ENCODE measurements at regions not wholly inside any gene's neighbourhood (a gene's known extent, or its start where the extent isn't known, plus 50 kb on each side); places are given as distances from the start of the nearest gene placed in this dataset.
"Not testable (repeated sequence)": the region's sequence is repeated elsewhere in the genome, so short reads cannot be mapped to it uniquely, and the experiment has no call there.

DNA sequence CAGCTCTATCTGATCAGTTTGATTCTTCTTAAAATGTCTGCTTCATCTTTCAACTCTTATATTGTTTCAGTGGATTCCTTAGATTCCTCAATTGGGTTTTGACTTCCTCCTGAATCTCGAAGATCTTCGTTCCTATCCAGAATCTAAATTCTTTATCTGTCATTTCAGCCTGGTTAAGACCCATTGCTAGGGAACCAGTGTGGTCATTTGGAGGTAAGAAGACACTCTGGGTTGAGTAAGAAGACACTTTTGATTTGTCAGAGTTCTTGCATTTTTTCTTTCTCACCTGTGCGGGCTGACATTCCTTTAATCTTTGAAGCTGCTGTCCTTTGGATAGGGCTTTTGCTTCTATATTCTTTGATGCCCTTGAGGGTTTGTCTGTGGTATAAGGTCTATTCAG lies 291.9 kb downstream of the SLC7A11 start:
- DNase-seq, result no peak

DNA sequence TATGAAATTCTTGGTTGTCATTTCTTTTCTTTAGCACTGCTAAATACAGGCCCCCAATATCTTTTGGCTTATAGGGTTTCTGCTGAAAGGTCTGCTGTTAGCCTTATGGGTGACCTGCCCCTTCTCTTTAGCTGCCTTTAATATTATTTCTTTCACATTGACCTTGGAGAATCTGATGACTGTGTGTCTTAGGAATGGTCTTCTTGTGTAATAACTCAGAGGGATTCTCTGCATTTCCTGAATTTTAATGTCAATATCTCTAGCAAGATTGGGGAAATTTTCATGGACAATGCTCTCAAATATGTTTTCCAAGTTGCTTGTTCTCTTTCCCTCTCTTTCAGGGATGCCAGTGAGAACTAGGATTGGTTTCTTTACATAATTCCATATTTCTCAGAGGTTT lies 292.4 kb downstream of the SLC7A11 start:
- DNase-seq, result no peak

DNA sequence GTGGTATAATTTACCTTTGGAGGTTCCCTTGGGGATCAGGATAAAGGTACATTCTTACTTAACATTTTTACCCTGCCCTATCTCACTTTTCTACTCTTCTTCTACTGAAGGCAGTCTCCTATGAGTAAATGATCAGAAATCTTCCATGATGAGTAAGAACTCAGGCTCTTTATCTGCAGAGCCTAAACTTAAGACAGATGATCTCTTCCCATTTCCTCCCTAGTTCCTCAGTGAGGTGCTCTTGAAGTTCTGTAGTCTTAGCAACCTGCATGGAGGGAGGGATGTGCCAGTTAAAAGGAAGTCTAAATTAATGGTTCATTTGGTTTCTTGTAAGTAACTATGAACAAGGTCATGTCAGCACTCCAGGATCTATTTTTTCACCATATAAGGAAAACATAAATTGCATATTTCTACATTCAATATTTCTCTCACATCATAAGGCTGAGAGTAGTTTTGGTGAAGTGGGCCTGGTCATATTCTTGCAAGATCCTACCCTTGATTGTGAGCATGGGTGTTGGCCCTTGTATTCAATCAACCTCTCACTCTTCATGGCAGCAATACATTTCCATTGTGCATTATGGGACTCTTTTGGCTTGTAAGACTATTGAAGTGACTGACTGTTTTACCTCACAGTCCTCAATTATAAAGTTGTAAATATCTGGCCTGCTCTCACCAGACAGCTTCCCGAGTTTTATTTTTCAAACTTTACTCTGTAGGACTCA lies 295.5 kb downstream of the SLC7A11 start:
- no peak for DNase-seq

DNA sequence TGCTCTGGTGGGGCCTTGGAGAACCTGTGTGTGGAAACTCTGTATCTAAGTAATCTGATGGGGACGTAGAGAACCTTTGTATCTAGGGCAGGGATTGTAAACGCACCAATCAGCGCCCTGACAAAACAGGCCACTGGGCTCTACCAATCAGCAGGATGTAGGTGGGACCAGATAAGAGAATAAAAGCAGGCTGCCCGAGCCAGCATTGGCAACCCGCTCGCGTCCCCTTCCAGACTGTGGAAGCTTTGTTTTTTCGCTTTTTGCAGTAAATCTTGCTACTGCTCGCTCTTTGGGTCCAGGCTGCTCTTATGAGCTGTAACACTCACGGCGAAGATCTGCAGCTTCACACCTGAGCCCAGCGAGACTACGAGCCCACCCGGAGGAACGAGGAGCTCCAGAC lies 299.3 kb downstream of the SLC7A11 start:
- DNase-seq, result not testable (repeated sequence)

DNA sequence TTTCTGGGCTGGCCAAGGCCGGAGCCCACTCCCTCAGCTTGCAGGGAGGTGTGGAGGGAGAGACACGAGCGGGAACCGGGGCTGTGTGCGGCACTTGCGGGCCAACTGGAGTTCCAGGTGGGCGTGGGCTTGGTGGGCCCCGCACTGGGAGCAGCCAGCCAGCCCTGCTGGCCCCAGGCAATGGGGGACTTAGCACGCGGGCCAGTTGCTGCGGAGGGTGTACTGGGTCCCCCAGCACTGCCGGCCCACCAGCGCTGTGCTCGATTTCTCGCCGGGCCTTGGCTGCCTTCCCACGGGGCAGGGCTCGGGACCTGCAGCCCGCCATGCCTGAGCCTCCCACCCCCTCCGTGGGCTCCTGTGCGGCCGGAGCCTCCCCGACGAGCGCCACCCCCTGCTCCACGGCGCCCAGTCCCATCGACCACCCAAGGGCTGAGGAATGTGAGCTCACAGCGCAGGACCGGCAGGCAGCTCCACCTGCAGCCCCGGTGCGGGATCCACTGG lies 300.1 kb downstream of the SLC7A11 start:
- DNase-seq, result not testable (repeated sequence)

DNA sequence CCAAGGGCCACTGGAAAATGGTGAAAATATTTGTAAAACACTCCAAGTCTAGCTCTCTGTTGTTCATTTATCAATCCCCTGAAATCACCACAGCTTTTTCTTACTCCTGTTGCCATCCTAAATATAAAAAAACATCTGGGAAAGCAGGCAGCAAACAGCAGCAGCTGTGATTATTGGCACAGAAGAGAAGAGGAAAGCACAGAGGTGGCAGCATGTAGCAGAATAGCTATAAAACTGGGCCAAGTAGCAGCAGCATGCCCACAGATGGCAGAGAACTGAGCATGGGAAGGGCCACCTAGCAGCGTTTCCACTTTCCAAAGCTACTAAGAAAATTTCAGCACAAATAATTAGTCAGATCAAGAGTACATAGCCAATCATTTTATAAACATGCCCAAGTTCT lies 307.2 kb downstream of the SLC7A11 start:
- DNase-seq, result no peak

DNA sequence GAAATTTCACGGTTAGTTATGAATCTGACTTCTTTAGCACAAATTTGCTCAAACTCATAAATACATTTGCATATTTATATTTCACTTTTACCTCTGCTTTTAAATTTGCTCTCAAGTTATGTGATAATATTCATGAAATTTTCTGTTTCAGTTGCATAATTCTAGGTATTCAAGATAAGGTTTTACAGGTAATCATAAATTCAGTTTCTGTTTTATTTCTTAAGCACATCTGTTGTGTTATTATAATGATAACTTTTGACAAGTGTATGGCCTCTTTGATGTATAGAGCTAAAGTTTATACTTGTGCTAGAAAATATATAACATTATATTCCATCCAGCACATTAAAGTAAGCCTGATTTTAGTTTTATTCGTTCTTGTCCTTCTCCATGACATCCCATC lies 308.1 kb downstream of the SLC7A11 start:
- no peak for DNase-seq

DNA sequence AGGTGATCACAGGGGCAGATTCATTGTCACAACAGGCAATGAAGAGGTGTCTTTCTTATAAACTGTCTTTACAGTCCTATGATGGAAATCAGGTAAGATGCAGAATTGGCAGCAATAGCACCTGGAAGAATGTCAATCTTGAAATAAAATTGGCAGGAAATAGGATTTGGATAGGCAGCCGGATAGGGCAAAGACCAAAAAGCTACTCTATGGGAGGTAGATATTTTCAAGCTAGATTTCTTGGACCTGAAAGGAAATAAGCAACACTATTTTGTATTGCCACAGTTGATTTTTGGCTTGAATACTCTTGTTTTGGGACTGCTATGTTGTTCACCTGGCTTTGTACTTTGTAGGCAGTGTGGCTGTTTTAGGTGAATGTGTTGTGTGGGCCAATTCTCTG lies 314.2 kb downstream of the SLC7A11 start:
- DNase-seq, result no peak

DNA sequence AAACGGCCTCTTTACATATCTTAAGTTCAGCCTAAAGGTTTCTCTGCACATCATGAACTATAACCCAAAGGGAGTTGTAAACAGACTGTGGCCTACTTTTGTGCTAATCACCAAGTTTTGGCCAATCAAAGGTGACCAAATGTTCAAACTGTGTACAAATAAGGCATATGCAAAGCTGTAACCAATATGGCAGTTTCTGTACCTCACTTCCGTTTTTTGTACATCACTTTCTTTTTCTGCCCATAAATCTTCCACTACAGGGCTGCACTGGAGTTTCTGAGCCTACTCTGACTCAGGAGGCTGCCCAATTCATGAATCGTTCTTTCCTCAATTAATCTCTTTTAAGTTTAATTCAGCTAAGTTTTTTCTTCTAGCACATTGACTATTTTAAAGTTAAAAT lies 318.7 kb downstream of the SLC7A11 start:
- no peak for DNase-seq

DNA sequence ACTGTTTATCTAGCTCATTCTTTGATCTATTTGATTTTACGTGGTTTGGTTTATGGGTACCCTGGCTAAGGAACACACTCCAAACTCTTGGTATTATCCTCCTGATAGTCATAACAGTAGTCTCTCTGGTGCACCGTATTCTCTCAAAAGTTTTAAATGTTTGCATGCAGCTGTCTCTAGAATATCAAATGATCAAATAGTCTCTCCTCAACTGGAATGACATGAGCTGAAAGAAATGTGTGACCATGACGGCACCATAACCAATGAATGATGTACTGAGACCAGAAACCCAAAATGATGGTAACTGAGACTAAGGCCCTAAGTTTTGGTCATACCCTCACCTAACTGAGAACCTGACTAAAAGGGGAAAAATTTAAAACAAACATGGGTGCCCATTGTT lies 319.4 kb downstream of the SLC7A11 start:
- DNase-seq, result no peak

DNA sequence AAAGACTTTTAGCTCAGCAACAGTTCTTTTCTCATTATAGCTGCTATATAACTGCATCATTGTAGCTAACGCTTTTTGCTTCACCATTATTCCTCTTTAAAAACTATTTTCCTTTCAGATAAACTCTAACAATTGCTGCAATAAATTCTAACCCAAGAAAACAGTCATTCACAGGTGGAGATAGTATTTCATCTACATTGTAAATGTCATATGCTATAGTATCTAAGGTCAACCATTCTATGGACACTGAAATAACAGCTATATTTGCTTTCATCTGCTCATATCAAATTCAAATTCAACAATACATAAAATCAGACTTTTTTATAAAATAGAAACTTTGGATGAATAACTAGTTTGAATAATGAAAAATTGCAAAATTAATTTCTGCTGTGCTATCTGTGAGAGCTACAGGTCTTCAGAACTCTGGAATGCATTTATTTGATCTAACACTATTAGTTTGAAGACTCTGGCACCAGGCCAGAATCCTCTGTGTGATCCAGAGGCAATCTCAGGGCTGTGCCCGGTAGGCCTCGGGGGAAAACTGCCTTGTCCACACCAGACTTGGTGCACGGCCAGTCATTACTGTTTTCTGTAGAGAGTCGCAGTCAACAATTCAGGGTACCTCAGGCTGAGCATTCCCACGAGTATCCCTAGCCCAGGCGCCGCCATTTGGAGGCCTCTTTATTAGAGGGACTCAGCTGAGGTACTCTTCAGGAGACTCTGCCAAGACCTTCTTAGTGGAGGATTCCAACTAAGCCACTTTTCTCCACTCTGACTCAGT lies 332.4 kb downstream of the SLC7A11 start:
- peak; percentile 76 for DNase-seq

DNA sequence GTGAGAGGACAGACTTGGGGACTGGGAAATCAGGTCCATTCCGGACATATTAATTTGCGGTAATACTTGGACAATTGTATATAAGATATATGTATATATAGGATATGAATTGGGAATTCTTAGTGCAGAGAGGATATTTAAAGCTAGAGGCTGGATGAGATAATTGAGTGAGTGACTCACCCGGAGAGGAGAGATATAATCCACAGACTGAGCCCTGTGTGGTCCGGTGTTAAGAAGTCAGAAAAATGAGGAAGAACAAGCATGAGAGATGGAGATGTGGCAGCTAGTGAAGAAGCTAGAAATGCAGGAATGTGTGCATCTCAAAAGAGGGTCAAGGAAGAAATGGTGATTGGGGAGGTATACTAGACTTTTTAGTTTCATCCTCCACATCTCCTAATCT lies 336.2 kb downstream of the SLC7A11 start:
- DNase-seq, result no peak

DNA sequence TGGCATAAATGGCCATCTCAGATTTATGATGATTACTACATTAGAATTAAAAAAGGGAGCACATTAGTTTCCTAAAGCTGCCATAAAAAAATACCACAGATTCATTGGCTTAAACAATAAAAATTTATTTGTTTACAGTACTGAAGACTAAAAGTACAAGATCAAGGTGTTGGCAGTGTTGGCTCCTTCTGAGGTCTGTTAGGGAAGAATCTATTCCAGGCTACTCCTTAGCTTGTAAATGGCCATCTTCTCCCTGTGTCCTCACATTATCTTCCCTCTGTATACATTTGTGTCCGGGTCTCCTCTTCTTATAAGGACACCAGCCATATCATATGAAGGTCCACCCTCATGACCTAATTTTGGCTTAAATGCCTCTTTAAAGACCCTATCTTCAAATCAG lies 341.0 kb downstream of the SLC7A11 start:
- DNase-seq, result no peak

DNA sequence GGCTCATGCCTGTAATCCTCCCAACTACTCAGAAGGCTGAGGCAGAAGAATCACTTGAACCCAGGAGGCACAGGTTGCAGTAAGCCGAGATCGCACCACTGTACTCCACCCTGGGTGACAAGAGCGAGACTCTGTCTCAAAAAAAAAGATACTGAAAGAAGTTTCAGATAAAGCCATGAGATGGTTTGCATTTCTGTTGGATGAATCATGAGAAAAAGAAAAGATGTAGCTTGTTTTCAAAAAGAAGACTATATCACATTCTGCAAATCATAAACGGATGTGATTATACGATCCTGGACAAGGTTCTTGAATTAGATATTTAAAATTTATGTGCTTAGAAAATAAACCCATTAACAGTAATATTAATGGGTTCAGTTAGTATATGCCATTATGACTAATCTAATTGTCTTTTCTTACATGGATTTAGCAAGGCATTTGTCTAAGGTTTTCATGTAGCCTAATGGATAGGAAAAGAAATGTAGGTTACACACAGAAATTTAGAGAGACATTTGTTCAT lies 345.9 kb downstream of the SLC7A11 start:
- no peak for DNase-seq

DNA sequence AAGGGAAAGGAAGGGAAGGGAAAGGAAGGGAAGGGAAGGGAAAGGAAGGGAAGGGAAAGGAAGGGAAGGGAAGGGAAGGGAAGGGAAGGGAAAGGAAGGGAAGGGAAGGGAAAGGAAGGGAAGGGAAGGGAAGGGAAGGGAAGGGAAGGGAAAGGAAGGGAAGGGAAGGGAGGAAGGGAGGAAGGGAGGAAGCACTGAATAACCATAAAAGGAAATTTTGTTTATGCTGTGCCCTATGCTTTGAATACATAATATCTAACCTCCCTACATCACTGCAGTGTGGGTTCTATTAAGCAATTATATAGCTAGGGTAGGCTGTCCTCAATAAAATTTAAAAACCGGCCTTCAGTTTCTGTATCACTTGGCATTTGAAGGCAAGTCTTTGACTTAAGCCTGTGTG lies 346.6 kb downstream of the SLC7A11 start:
- DNase-seq, result not testable (repeated sequence)

DNA sequence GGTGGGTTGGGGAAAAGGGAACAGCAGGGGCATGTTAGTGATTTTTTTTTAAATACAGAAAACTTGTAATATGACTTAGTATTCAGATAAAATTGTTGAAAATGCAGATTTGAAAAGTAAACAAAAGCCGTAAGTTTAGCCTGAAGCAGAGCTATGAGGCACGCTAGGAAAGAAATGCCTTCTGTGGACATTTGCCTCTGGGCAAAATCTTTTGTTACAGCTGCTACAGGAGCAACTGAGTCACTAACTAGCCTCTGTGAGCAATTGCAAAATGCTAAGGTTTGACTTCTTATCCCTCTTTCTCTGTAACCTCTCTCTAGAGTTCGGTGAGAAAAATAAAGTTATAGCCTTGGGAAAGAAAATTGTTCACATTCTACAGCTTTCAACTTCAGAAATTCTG lies 350.0 kb downstream of the SLC7A11 start:
- DNase-seq, result no peak

DNA sequence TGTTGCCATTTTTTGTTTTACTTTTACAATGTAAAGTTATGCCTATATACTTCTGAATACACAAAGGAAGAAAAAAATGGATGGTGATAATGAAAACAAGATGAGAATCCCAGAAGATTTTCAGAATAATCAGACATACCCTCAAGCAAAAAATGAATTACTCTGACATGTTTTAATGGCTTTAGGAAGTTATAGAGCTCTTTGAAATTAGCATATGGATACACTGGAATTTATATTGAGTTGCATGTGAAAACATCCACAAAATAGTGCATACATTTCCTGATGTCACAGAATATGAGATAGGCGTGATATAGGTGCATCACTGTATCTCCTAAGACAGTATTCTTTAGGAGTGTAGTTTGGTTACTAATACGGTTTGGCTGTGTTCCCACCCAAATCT lies 351.3 kb downstream of the SLC7A11 start:
- no peak for DNase-seq

DNA sequence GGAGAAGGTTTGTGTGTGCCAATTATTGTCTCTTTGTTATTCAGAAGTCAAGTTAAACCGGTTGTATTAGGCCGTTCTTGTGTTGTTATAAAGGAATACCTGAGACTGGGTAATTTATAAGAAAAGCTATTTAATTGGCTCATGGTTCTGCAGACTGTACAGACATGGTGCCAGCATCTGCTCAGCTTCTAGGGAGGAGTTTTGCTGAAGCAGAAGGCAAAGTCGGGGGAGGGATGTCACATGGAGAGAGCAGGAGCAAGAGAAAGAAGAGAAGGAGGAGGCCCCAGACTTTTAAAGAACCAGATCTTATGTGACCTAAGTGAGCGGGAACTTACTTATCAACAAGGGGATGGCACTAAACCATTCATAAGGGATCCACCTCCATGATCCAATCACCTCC lies 349.3 kb upstream of the PCDH18 start:
- DNase-seq, result peak; percentile 61

DNA sequence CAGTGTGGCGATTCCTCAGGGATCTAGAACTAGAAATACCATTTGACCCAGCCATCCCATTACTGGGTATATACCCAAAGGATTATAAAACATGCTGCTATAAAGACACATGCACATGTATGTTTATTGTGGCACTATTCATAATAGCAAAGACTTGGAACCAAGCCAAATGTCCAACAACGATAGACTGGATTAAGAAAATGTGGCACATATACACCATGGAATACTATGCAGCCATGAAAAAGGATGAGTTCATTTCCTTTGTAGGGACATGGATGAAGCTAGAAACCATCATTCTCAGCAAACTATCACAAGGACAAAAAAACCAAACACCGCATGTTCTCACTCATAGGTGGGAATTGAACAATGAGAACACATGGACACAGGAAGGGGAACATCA lies 335.8 kb upstream of the PCDH18 start:
- DNase-seq, result not testable (repeated sequence)

DNA sequence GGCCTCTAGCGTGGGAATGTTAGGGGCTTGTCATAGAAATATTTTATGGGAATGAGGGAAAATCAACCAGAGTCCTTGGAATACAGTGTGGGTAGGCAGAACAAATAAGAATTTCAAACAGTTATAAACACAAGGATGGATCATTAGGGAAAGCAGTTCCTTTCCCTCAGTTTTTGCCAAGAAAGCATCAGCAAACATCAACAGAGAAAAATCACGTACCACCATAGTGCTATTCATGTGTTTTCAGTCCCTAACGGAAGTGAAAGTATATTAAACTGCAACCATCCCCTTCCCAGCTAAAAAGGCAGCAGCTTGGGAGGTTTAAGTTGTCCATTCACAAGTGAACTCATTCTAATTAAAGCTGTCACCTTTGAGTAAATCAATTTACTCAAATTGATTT lies 334.4 kb upstream of the PCDH18 start:
- DNase-seq, result no peak

DNA sequence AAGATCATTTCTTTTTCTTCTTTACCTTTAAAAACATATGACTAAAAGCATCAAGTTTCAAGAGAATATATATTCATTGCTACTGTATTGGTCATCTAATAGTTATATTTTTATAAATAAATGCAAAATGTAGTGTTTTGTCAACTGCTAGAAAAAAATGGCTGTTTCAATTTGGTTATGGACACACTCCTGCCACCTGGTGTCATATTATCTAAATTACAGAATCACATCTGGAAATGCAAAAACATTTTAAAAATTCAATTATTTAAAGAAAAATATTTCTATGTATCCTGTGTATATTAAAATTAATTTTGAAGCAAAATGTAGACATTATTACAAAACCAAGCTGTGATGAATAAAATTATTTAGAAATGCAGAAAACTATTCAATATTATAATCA lies 329.4 kb upstream of the PCDH18 start:
- DNase-seq, result no peak

DNA sequence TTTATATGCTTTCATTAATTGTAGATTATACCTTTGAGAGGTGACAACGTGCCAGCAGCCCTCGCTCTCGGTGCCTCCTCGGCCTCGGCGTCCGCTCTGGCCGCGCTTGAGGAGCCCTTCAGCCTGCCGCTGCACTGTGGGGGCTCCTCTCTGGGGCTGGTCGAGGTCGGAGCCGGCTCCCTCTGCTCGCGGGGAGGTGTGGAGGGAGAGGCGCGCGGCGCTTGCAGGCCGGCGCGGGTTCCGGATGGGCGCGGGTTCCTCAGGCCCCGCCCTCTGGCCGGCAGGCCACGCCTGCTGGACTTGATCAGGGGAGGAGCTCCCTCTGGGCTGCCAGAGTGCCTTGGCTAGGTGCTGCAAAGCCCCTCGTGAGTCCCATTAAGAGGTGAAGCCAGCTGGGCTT lies 321.1 kb upstream of the PCDH18 start:
- DNase-seq, result no peak

DNA sequence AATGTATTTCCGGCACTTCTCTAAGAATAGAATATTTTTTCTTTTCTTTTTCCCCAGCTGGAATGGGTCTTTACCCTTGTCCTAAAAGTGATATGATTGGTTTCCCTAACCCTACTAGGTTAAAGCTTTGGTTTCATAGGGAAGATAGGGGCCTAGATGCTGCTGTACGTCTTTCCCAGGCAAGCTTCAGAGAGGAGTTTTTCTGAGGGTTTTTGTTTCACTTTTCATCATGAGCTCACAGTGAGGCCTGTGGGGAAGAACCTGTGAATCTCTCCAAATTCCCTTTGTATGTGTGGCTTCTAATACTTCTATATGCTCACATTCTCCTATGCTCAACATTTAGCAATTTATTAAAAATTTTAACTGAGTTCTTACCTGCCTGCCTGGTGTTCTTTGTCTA lies 320.0 kb upstream of the PCDH18 start:
- no peak for DNase-seq

DNA sequence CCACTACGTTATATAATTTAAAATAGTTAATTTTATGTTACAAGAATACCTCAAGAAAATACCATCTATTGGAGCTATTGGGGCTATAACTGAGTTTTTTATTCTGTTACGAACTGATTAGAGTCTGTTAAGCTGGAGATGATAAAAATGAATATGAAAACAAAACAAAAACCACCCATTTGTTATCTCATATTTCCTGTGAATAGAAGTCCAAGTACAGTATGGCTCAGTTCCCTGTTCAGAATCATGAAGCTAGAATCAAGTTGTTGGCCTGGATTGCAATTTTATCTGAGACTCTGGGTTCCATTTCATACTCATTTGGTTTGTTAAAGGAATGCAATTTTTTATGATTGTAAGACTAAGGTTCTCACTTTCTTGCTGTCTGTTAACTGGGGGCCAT lies 319.1 kb upstream of the PCDH18 start:
- no peak for DNase-seq

Measured in NCI-H82 (cell line).